ENCODE measurements at regions not wholly inside any gene's neighbourhood (a gene's known extent, or its start where the extent isn't known, plus 50 kb on each side); places are given as distances from the start of the nearest gene placed in this dataset.

- no peak for TF ChIP-seq CTCF (IDR thresholded peaks at IDR 0.05)
- TF ChIP-seq JUND (IDR thresholded peaks at IDR 0.05) = no peak
- no peak for TF ChIP-seq POLR2AphosphoS5 (IDR thresholded peaks at IDR 0.05; ENCODE audit: low read depth, low read length)
- TF ChIP-seq RAD21 (IDR thresholded peaks at IDR 0.05; ENCODE audit: low read length) = no peak
- TF ChIP-seq USF2 (IDR thresholded peaks at IDR 0.05; ENCODE audit: borderline replicate concordance, low read depth, low read length) = no peak
- TF ChIP-seq EZH2phosphoT487 (IDR thresholded peaks at IDR 0.05; ENCODE audit: borderline replicate concordance, low read depth) = no peak
- TF ChIP-seq NFIC (IDR thresholded peaks at IDR 0.05; ENCODE audit: borderline replicate concordance) = no peak
- TF ChIP-seq RCOR1 (IDR thresholded peaks at IDR 0.05; ENCODE audit: low read length) = no peak
- no peak for TF ChIP-seq CHD2 (IDR thresholded peaks at IDR 0.05; ENCODE audit: low read length, partially characterized antibody)
- TF ChIP-seq TAF1 (IDR thresholded peaks at IDR 0.05; ENCODE audit: borderline replicate concordance, low read depth, low read length) = no peak
- no peak for TF ChIP-seq MAX (IDR thresholded peaks at IDR 0.05; ENCODE audit: low read depth)
- no peak for TF ChIP-seq EP300 (IDR thresholded peaks at IDR 0.05; ENCODE audit: borderline replicate concordance in 1 of 2, low read depth in 1 of 2, low read length in 1 of 2)
- TF ChIP-seq PBX3 (IDR thresholded peaks at IDR 0.05) = no peak
- TF ChIP-seq RXRA (IDR thresholded peaks at IDR 0.05; ENCODE audit: borderline replicate concordance, low read depth) = no peak
Observed at GRCh38 chr6:120411394-120411793, 922.9 kb downstream of the TBC1D32 start.
